HUES64 (cell line): ENCODE measurements at regions not wholly inside any gene's neighbourhood (a gene's known extent, or its start where the extent isn't known, plus 50 kb on each side); places are given as distances from the start of the nearest gene placed in this dataset.
"Not testable (repeated sequence)": the region's sequence is repeated elsewhere in the genome, so short reads cannot be mapped to it uniquely, and the experiment has no call there.

Experiments
- H3K27ac ChIP-seq: 2 replicates; pipeline ENCODE4 v1.7.0; 2013; ENCODE audit warnings: low read depth, low read length, inconsistent platforms
- H3K27me3 ChIP-seq: 2 replicates; pipeline ENCODE4 v1.6.1; 2013; ENCODE audit warnings: mild to moderate bottlenecking, low read length; ENCODE audit not compliant: insufficient read depth
- H3K36me3 ChIP-seq: 2 replicates; pipeline ENCODE4 v1.6.1; 2013; ENCODE audit warnings: mild to moderate bottlenecking, low read length; ENCODE audit not compliant: insufficient read depth
- H3K4me1 ChIP-seq: 2 replicates; pipeline ENCODE4 v1.6.1; 2013; ENCODE audit warnings: mild to moderate bottlenecking, low read length, moderate library complexity; ENCODE audit not compliant: insufficient read depth
- H3K4me3 ChIP-seq: 2 replicates; pipeline ENCODE4 v1.5.1; 2013; ENCODE audit warnings: mild to moderate bottlenecking, low read length, moderate library complexity
- H3K9ac ChIP-seq: 2 replicates; pipeline ENCODE4 v1.6.1; 2013; ENCODE audit warnings: mild to moderate bottlenecking, low read depth, low read length
- H3K9me3 ChIP-seq: 2 replicates; pipeline ENCODE4 v1.6.1; 2013; ENCODE audit warnings: low read depth, low read length; ENCODE audit not compliant: insufficient read depth
- WGBS: fragments of 150-250, 120-280 bp; methylation state at CpG from one replicate; pipeline ENCODE4 v1.1.7; 2013; ENCODE audit warnings: missing lambda C conversion rate; 5-methylcytosine and 5-hydroxymethylcytosine counted together

DNA sequence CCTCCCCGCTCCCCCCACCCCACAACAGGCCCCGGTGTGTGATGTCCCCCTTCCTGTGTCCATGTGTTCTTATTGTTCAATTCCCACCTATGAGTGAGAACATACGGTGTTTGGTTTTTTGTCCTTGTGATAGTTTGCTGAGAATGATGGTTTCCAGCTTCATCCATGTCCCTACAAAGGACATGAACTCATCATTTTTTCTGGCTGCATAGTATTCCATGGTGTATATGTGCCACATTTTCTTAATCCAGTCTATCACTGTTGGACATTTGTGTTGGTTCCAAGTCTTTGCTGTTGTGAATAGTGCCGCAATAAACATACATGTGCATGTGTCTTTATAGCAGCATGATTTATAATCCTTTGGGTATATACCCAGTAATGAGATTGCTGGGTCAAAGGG, 104.3 kb downstream of the MTPN start:
- H3K36me3 ChIP-seq, H3K9ac ChIP-seq, H3K9me3 ChIP-seq, H3K27me3 ChIP-seq, H3K4me3 ChIP-seq, H3K4me1 ChIP-seq, H3K27ac ChIP-seq: not testable (repeated sequence)
- WGBS: 92% methylated on average over 3 of the region's 4 CpGs

DNA sequence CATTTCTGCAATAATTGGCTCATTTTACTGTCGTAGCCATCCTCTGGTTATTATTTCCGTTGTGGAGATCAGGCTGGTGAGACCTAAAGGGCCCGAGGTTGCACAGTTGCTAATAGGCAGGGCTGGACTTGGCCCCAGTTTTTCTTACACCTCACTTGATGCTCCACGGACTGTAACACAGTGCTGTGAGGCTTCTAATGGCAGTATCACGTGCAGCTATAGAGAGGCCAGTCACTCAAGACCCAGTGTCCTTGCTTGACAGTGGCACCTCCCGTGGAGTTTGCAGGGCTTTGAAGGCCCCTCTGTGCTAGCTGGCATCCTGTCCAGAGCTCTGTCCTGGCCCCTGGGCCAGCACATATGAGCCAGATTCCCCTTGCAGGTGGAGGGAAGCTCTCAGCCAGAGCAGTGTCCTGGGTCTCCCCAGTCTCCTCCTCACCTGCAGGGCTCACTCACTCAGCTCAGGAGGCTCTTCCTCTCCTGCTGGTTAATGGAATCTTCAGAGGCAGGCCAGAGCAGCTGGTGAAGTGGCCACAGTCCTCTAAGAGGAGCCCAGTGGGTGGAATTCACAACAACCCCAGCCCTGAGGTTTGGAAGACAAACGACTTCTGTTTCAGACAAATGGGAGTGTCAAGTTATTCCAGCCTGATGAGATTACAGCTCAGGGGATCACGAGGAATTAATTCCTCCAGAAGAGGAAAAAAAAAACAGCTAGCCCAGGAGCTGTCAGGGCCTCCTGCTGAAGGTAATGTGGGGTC, 114.2 kb upstream of the FAM180A start:
- Histone ChIP-seq H3K36me3 (no peaks in the 10 kb centered on the region), H3K27me3 (no peaks in the 10 kb centered on the region), H3K9me3 (peaks cover 6% of the 10 kb centered on the region), H3K4me1 (peaks cover 6% of the 10 kb centered on the region; the same call in 1 of the 2 replicates), H3K9ac (no peak overlapping the region), H3K27ac (no peak overlapping the region), H3K4me3 (no peak overlapping the region)
- 71% methylated on average over 8 of the region's 8 CpGs for WGBS

DNA sequence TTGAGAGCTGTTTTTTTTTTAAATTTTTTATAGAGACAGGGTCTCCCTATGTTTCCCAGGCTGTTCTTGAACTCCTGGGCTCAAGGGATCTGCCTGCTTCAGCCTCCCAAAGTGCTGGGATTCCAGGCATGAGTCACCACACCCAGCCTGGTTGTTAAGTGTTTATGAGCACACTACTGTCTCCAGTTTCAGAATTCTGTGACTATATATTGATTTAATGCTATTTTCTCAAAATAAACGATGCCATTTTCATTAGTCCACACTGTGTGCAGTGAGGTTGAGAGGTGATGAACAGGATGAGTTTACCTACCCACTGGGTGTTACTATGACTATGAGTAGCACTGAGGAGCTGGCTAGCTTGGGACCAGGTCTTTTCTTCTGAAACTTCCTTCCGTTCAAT, 110.9 kb upstream of the FAM180A start:
- no peak overlapping the region for H3K27ac ChIP-seq
- peaks cover 17% of the 10 kb centered on the region; the same call in 1 of the 2 replicates for H3K4me1 ChIP-seq
- no peaks in the 10 kb centered on the region for H3K36me3 ChIP-seq
- no peak overlapping the region for H3K4me3 ChIP-seq
- no peak overlapping the region for H3K9ac ChIP-seq
- H3K9me3 ChIP-seq: peaks cover 16% of the 10 kb centered on the region
- 100% methylated on average over 2 of the region's 2 CpGs for WGBS
- no peaks in the 10 kb centered on the region for H3K27me3 ChIP-seq

DNA sequence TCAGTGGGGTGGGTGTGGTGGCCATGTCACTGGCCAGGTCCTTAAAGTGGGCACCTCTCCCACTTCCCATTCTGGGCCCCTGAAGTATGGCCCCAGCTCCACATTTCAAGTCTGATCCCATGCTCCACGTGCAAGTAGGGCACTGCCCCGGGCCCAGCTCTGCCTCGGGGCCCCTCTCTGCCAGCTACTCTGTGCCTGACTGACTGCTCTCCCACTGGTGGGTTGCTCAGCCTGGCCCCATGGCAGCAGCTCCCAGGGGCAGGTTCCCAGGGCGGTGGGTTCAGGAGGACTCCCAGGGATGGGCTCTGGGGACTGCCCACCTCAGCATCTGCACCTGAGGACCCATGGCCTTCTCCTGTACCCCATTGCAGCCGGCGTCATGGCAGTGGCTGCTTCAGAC, 110.2 kb upstream of the FAM180A start:
- Histone ChIP-seq H3K27ac (no peak overlapping the region), H3K4me3 (no peak overlapping the region), H3K9me3 (peaks cover 16% of the 10 kb centered on the region), H3K36me3 (no peaks in the 10 kb centered on the region), H3K4me1 (peaks cover 17% of the 10 kb centered on the region; the same call in 1 of the 2 replicates), H3K9ac (no peak overlapping the region), H3K27me3 (no peaks in the 10 kb centered on the region)
- WGBS: 93% methylated on average over 6 of the region's 6 CpGs

DNA sequence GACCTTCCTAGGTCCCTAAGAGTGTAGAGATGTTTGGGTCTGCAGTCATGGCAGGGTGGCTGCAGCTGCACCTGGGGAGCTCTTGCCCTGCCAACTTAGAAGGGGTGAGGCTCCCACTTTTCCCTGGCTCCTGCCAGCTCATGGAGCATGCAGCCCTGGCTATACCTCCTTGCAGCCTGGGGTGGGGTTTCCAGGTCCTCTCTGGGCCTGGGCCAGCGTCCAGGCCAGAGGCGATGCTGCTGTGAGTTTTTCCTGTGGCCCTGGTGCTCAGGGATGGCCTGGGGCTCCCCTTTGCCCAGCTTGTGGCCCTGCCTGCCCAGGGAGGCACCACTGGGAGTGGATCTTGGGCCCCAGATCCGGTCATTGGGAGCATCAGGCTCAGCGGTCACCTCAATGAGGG, 109.8 kb upstream of the FAM180A start:
- no peak overlapping the region for H3K4me3 ChIP-seq

DNA sequence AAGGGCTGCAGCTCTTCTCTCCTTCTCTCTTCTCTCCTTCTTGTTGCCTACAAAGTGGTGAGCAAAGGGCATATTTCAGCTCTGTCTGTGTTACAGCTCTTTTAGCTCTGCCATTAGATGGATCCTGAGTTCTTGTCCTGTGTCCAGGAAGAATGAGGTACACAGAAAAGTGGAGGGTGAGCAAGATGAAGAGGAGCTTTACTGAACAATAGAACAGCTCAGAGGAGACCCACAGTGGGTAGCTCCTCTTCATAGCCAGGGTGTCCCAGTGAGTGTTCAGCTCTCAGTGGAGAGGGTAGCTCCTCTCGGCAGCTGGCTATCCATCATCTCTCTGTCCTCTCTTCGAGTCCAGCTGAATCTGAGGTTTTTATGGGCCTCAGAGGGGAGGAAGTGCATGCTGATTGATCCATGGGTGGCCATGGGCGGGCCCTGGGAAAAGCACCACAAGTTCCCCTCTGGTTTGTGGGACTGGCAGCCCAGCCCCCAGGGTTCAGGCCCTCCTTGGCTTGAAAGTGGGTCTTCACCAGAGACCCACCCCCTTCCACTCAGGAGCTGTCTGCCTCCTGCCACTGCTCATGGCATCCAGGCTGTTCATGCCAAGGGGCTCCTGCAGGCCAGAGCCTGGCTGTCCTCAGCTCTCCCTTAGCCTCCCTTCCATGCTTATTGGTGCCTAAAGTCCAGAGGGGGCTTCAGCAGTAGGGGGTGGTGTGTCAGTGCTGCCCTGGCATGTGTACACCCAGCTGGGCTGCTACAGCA, 109.1 kb upstream of the FAM180A start:
- 90% methylated on average over 3 of the region's 3 CpGs for WGBS
- no peak overlapping the region for H3K27ac ChIP-seq

More for the DNA sequence above, 109.8 kb upstream of the FAM180A start:
- Histone ChIP-seq H3K27me3 (no peaks in the 10 kb centered on the region), H3K27ac (no peak overlapping the region), H3K4me1 (peaks cover 16% of the 10 kb centered on the region; the same call in 1 of the 2 replicates), H3K9ac (no peak overlapping the region), H3K9me3 (peaks cover 16% of the 10 kb centered on the region), H3K36me3 (no peaks in the 10 kb centered on the region)
- WGBS: 95% methylated on average over 4 of the region's 4 CpGs

DNA sequence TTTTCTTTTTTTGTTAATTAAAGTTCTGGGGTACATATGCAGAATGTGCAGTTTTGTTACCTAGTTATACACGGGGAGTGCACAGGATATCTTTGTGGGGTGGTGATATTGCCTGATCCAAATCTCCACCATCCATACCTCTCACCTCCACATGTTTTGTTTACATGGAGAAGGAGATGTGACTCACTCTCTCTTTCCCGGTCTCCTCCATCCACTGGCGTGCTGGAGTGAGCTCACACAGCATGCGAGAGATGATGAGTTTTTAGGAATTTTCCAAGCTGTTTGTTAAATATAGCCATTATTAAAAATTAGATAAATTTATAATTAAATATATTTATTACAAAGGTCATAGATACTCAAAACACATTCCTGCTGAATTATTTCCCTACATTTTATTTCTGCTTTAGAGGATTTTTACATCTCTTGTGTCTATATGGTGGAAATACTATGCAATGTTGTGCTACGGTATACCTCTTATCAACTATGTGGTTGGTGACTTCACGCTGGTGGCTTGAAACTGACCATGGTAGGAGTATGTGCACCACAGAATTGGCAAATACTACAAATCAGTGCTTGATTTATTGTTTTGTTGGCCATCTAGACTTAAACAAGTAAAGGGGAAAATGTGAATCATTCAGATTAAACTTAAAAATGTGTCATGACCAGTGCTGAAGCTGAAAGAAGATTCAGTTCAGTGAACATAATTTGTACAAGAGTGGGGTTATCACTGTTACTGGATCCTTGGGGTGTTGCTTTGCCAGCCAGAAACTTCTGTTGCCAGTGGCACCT, 107.9 kb upstream of the FAM180A start:
- Histone ChIP-seq H3K36me3 (no peaks in the 10 kb centered on the region), H3K9ac (no peak overlapping the region), H3K4me1 (peaks cover 11% of the 10 kb centered on the region; the same call in 1 of the 2 replicates), H3K27me3 (no peaks in the 10 kb centered on the region), H3K9me3 (peaks cover 14% of the 10 kb centered on the region), H3K4me3 (no peak overlapping the region), H3K27ac (no peak overlapping the region)
- WGBS: 95% methylated on average over 2 of the region's 6 CpGs

More for the DNA sequence above, 109.1 kb upstream of the FAM180A start:
- H3K27me3 ChIP-seq: no peaks in the 10 kb centered on the region
- peaks cover 11% of the 10 kb centered on the region; the same call in 1 of the 2 replicates for H3K4me1 ChIP-seq
- H3K9ac ChIP-seq: no peak overlapping the region
- peaks cover 16% of the 10 kb centered on the region for H3K9me3 ChIP-seq
- H3K36me3 ChIP-seq: no peaks in the 10 kb centered on the region
- H3K4me3 ChIP-seq: no peak overlapping the region

DNA sequence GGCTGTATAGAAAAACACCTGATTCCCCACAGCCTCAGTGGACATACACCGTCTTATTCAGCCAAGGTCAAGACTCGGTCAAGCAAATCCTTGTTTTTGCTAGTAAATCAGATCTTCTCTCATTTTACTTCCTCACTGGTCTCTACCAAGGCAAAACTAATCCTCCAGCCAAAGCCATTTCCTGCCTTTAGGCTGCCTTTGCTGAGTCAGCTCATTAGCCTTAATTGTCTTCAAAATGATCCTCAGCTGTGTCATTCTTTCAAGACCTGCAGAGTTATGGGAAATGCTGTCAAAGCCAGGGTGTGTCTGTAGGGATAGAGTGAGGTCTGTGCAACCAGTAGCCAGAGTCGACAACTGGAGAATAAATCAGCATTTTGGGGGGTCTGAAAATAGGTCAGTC, 107.2 kb upstream of the FAM180A start:
- H3K27me3 ChIP-seq: no peaks in the 10 kb centered on the region
- no peak overlapping the region for H3K4me3 ChIP-seq
- H3K27ac ChIP-seq: 0 out of 2 replicates have a peak overlapping the region, but pooled peaks have one; percentile 47
- H3K9ac ChIP-seq: no peak overlapping the region
- H3K4me1 ChIP-seq: peaks cover 11% of the 10 kb centered on the region; the same call in 1 of the 2 replicates
- WGBS: 64% methylated on average over 3 of the region's 3 CpGs
- no peaks in the 10 kb centered on the region for H3K36me3 ChIP-seq
- H3K9me3 ChIP-seq: peaks cover 14% of the 10 kb centered on the region

DNA sequence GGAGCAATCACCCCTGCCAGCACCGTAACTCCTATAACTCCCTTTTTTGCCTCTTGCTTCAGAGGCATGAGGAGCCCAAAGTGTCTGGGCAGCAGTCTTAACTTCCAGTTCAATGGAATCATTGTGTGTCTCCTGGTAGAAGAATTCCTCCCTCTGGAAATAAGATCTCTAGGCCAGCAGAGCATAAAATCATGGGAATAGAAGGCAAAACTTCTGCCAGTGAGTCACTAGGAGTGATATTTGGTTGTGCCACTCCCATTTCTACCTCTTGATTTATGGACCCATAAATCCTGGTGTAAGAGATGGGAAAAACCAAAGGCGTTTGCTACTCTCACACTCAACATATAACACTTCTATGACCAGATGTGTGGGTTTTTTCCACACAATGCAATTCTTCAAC, 104.9 kb upstream of the FAM180A start:
- WGBS: 95% methylated on average over 2 of the region's 2 CpGs
- peaks cover 14% of the 10 kb centered on the region for H3K9me3 ChIP-seq
- no peaks in the 10 kb centered on the region for H3K27me3 ChIP-seq
- no peak overlapping the region for H3K27ac ChIP-seq
- peaks cover 11% of the 10 kb centered on the region; the same call in 1 of the 2 replicates for H3K4me1 ChIP-seq
- no peak overlapping the region for H3K4me3 ChIP-seq
- no peaks in the 10 kb centered on the region for H3K36me3 ChIP-seq
- no peak overlapping the region for H3K9ac ChIP-seq

DNA sequence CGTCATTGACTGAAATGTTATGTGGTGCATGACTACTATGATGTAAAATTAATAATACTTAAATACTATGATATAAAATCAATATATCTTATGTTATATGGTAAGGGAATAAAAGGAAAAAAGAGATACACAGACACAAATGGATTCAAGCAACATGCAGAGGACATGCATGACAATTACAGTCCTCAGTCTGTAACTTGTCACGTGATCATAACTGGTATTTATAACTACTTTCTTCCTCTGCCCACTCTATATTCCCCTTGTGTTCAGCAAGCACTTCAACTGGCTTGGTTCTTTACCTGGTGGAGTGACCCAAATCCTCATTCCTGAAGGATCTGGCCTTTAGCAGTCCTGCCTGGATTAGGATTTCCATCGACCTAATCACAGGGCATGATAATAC, 104.4 kb upstream of the FAM180A start:
- no peak overlapping the region for H3K27ac ChIP-seq
- H3K27me3 ChIP-seq: no peaks in the 10 kb centered on the region
- H3K36me3 ChIP-seq: no peaks in the 10 kb centered on the region
- no peak overlapping the region for H3K9ac ChIP-seq
- H3K4me1 ChIP-seq: peaks cover 11% of the 10 kb centered on the region; the same call in 1 of the 2 replicates
- H3K4me3 ChIP-seq: no peak overlapping the region
- peaks cover 12% of the 10 kb centered on the region for H3K9me3 ChIP-seq
- WGBS: 89% methylated on average over 2 of the region's 3 CpGs

DNA sequence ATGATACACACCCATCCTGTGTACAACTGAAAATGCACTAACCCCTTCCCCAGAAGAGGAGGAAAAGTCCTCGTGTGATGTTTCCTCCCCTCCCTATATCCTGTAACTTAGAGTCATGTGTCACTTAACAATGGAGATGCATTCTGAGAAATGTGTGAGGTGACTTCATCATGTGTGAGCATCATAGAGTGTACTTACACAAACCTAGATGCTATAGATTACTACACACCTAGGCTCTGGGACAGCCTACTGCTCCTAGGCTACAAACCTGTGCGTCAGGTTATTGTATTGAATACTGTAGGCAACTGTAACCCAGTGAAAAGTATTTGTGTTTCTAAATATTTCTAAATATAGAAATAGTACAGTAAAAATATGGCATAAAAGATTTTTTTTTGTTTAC, 98.6 kb upstream of the FAM180A start:
- no peaks in the 10 kb centered on the region for H3K9me3 ChIP-seq
- no peaks in the 10 kb centered on the region for H3K27me3 ChIP-seq
- H3K9ac ChIP-seq: no peak overlapping the region
- H3K27ac ChIP-seq: no peak overlapping the region
- no peaks in the 10 kb centered on the region for H3K4me1 ChIP-seq
- no peak overlapping the region for H3K4me3 ChIP-seq
- H3K36me3 ChIP-seq: no peaks in the 10 kb centered on the region
- WGBS: no CpG with 5 or more reads among the region's 2 CpGs
